ENCODE measurements at regions not wholly inside any gene's neighbourhood (a gene's known extent, or its start where the extent isn't known, plus 50 kb on each side); places are given as distances from the start of the nearest gene placed in this dataset.
A peak's percentile ranks its signal among the peaks of the same experiment; 100 is the strongest.

DNA sequence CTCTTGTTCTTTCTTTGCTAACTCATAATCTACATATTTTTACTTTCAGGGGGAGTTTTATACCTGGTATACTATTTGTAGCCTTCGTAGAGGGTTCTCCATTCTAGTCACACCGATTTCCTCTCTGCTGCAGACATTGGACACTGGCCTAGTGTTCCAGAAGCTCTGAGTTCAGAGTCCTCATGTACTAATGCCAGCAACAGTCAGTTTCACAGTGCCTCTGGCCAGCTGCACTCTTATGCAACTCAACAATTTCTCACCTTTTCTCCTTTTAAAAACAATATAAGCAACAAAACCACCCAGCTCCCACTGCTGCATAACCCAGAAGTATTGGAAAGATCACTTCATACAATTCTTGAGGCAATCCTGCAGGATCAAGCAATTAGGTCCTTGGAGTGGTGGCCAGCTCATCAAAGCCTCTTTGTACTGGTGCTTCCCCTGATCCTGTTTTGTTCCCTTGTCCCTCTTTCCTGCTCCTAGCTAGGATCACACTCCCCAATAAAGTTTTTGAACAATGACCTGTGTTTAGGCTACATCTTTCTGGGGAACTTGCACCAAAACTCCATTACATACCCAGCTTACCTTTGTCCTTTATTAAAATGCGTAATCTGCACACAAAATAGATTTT lies 98.1 kb upstream of the TUT7 start:
- no peak for DNase-seq

DNA sequence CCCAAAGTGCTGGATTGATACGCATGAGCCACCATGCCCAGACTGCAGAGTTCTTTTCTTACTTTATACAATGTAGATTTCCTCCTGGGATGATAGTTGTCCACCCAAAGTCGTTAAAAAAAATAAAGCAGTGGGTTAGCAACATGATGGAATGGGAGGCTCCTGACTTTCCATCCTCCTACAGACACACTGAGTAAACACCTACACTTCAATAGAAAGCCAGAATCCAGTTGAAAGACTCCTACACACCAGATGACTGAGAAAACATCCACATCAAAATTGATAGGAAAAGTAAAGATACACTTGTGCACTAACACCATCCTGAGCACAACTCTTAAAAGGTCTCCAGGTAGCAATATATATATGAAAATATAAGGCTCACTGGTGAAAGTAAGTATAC lies 95.0 kb upstream of the TUT7 start:
- no peak for DNase-seq

DNA sequence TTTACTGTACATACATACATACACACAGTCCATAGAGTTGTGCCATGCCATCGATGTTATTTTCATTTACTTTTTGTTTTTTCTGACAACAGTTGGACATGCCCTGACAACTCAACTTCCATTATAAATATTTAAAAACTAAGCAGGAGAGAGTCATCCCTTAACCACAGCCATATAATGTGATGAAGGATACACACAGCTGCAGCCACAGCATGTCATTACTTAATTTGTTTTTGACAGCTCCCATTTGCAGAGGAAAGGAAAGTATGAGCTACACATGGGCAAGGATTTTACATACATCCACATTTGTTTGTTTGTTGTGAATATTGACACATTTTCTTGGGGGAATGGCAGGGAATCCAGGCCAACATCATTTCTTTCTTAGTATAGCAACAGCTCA lies 91.5 kb upstream of the TUT7 start:
- DNase-seq, result no peak

DNA sequence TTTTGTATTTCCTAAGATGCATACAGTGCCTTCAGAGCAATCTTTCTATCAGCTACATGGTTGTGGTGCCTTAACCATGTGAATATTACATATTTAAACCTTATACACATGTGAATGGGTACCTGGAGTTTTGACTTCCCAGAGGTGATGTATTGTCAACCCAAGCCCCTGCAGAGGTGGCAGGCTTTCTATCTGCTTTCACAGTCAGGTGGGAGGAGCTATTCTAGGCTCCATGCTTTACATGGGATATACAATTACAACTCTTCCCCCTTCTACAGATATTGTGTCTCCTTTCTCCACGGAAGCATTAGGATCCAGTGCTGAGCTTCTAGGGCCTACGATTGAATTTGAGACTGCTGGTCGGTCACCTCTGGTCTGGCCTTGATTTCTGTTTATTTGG lies 89.8 kb upstream of the TUT7 start:
- no peak for DNase-seq

DNA sequence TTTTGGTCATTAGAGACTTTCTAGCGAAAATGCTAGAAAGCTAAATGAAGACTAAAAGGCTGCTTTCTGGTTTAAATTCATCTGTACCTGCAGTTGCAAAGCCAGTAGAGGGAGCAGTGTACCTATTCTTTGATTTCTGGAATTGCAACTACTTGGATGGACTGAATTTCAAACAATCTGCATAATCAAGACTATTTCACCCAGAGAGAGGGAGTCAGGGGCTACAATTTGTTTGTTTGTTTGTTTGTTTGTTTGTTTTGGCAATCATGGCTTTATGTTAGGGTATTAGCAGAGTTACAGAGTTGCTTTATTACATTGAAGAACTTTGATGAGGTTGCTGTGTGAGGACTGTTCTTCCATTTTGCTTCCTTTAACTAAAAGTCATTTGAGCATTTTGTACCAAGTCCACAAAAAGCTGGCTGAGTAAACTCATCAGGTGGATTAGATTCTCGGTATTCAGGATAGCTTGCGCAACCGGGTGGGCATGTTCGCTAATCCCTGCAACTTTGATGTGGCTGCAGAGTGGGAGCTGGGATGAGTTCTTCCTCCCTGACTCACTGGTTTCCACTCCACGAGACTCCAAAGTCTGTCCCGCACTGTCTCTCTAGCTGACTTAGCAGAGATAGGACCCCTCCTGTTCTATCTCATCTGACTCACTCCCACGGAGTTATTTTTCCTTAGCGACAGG lies 80.0 kb upstream of the TUT7 start:
- peak; percentile 51 to 55 for DNase-seq

DNA sequence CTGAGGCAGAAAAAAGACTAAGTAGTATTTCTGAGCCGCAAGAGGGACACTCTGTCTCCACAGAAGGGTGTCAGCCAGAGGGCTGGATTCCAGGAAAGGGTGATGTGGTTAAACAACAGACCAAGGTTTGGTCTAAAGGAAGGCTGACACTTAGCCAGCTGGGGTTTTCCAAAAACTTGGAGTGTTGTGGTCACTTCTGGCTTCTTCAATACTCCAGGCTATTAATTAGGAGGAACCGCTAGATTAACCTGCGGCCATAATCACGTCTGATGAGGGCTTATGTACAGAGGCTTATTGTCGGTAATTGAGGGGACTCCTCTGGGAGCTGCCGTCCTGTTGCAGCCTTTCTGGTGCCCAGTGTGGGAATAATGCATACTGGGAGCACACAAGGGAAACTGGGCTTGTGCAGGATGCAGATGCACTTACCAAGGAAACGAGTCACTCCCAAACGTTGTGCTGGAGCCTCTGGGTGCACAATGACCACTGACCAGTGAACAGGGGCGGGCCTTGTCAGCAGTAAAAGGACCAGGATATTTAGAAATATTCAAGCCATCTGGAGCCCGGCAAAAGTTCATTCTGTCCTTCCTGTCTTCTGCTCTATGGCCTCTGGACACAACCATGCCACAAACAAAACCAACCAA lies 70.2 kb upstream of the TUT7 start:
- DNase-seq, result no peak

DNA sequence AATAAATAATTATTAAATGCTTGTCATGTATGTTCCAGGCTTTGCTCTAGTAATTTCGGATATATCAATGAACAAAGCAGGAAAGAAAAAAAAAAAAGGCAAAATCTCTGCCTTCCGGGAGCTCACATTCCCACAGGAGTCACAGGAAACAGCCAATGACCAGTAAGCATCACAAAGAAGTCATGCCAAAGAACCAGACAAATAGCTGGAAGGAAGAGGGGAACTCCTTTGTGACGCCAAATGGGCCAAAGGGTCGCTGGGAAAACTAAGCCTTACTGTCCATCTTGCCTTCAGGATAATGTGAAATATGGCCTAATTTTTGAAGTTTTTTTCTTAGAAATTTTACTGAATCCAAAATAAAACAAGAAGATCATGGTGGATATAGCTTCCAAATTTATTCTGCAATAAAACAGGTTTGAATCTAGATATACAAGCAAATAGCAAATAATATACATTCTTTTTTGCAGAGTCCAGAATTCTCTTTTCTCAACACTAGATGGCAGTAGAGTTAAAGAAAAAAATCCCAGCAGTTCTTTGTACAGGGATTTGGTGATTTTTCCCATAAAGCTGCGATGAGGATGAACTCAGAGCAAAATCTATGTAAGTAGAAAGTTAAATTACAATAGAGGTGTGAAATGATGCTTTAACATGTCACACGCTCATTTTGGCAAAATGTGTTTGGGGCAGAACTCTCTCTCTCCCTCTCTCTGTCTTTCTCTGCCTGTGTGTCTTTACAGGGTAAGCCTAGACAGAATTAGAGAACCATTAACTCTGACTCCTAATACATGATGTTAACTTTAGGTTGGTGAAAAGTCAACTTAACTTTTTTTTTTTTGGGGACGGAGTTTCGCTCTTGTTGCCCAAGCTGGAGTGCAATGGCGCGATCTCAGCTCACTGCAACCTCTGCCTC lies 60.0 kb upstream of the TUT7 start:
- peak in 1 of 2 donors; percentile 38 for DNase-seq

DNA sequence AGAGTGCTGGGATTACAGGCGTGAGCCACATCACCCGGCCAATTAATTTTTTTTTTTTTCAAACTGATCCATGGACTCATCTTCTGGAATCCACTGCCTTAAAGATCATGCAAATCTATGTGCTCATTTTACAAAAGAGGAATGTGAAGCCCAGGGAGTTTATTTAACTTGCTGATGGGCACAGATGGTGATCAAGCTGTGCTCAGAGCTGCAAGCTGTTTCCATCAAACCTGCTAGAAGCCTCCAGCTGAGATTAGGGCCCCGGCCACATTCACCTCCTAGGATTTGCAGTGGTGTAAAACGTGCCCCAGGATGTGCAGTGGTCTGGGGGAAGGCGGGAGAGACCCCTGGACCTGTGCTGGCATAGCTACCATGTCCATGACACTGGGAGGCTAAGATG lies 56.1 kb upstream of the TUT7 start:
- no peak for DNase-seq

DNA sequence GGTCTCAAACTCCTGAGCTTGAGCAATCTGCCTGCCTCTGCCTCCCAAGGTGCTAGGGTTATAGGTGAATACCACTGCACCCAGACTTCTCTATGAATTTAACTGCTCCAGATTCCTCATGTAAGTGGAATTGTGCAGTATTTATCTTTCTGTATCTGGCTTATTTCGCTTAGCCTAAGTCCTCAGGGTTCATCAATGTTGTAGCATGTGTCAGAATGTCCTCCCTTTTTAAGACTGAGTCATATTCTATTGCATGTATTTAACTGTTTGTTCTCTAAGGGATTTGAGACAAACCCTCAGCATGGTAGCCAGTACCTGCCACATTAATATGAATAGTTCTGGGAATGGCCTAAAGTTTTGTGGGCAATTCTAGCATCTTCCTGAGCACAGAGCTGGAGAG lies 53.9 kb upstream of the TUT7 start:
- DNase-seq, result no peak

DNA sequence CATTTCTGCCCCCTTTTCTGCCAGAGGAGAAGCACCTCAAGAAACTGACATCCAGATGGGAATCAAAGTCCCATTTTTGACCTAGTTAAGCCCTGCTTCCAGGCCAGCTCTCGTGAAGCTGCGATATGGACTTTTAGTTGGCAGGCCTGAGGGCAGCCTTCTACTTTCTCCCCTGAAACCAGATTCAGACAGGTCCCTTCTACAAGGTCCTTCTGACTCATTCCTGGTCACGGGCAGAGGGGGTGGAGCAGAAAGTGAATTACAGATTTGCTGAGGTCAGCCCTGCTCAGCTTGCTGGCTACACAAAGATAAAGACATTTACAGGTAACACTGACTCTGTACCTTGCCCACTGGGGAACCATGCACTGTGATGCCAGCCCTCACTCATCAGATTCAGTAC lies 52.8 kb upstream of the TUT7 start:
- no peak for DNase-seq

DNA sequence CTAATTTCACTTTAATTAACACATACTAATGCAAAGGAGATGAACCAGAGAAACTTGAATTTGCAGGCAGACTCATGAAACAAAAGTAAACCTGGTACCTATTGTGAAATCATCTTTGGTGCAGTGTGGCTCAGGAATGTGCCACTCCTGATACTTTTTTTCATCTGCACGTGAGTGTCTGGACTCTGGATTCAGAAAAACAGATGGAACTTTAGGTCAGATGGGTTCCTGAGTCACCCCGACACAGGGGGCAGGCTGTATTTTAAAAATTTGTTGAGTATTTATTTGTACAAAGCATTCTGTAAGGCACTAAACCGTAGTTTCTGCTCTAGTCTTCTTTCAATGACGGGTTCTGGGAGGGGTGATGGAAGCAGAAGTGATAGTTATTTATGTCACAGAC lies 52.2 kb upstream of the TUT7 start:
- no peak for DNase-seq

DNA sequence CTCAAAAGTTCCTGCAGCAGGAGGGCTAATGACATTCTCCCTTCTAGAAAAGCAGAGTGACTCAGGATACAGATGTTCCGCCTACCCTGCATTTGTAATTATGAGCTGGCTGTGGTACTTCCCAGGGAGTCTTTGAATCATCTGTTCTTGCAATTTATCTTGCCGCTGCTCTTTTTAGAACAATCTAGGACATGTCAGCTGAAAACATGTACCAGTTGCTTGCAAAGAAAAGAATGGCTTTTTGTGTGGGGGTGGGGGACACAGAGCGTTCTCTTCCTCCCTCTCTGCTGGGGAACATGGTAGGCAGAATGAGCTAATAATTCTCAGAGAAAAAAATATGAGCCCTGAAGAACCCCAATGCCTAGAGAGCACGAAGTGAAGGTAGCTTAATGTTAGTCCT lies 51.7 kb upstream of the TUT7 start:
- no peak for DNase-seq

DNA sequence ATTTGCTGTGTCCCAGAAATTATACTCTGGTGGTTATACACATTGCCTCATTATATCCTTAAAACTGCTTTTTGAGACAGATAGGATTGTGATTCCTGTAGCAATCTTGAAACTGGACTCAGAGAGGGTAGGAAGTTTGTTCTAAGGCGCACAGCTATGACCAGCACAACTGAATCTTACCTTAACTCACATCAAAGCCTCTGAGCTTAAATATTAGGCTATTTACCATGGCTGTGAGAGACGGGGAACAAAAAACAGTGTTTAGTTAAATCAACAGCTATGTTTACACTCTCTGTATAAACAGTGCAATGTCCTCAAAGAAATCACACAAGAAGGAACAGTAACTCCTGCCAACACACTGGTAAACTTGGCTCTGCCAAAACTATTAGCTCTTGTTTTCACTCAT lies 50.9 kb upstream of the TUT7 start:
- no peak for DNase-seq

Data from right lung (tissue), 2 donors.